ENCODE measurements at regions not wholly inside any gene's neighbourhood (a gene's known extent, or its start where the extent isn't known, plus 50 kb on each side); places are given as distances from the start of the nearest gene placed in this dataset.

DNA sequence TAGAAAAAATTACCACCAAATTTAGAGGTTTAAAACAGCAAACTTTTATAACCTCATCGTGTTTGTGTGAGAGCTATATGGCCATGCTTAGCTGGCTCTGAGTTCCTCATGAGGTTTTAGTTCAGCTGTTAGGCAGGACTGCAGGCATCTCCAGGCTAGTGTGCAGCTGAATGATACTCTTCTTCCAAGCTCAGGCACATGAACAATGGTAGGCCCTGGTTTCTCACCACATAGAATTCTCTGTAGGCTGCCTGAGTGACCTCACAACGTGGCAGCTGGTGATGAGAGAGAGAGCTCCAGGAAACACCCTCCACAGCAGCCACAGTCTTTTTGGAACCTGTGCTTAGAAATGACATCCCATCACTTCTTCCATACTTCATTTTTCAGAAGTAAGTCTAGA, 540.6 kb upstream of the MIR17HG start:
- H2BK5ac ChIP-seq (ENCODE audit: low read depth, low read length, poor library complexity, severe bottlenecking): no peak overlapping the region
- H3K9me1 ChIP-seq (ENCODE audit: insufficient read depth, low read length): no peaks in the 10 kb centered on the region
- no peaks in the 10 kb centered on the region for H3K36me3 ChIP-seq (ENCODE audit: control insufficient read depth, insufficient read depth, low read length)
- H3K4me2 ChIP-seq (ENCODE audit: low read depth, low read length): no peak overlapping the region
- intact Hi-C loops (cut with micrococcal nuclease) (no loop called here), in situ Hi-C loops (cut with MboI; ENCODE audit: low sequenced_read_pairs) (no loop called here), dilution Hi-C loops (cut with HindIII; ENCODE audit: low sequenced_read_pairs, unreplicated experiment) (no loop called here)
- no peak overlapping the region for H4K8ac ChIP-seq (ENCODE audit: low read depth in 2 of 2, low read length in 2 of 2)
- ATAC-seq (ENCODE audit: low read depth) (no peak), DNase-seq (no peak)
- H2AK5ac ChIP-seq (ENCODE audit: low read depth, low read length): no peak overlapping the region
- H4K5ac ChIP-seq (ENCODE audit: low read depth, low read length): no peak overlapping the region
- no peak overlapping the region for H3K4ac ChIP-seq (ENCODE audit: low read depth, low read length)
- no peak overlapping the region for H3K9ac ChIP-seq (ENCODE audit: low read depth, low read length)
- no peaks in the 10 kb centered on the region for H4K20me1 ChIP-seq (ENCODE audit: insufficient read depth, low read length)
- no peaks in the 10 kb centered on the region for H3K27me3 ChIP-seq (ENCODE audit: control insufficient read depth, insufficient read depth, low read length)
- 0 out of 2 replicates have a peak, but pooled peaks cover 2% of the 10 kb centered on the region for H3K9me3 ChIP-seq (ENCODE audit: control insufficient read depth, insufficient read depth, low read length)
- H3K14ac ChIP-seq (replicated peaks; ENCODE audit: low read depth, low read length): no peak overlapping the region
- ChIA-PET POLR2A (ENCODE audit: unreplicated experiment) (no interaction called here), CTCF (no interaction called here)
- WGBS, 2 experiments (ENCODE audit: extremely low coverage in 2 of 2, insufficient read length in 1 of 2): no CpG with 5 or more reads among the region's 2 CpGs
- H2BK15ac ChIP-seq (ENCODE audit: low read depth, low read length): no peak overlapping the region
- no peaks in the 10 kb centered on the region for H3K79me1 ChIP-seq (ENCODE audit: low read depth in 1 of 2, low read length in 2 of 2)
- TF ChIP-seq MXI1 (IDR thresholded peaks at IDR 0.05; ENCODE audit: borderline replicate concordance, low read depth, low read length): no peak
- TF ChIP-seq, protein P1, sequence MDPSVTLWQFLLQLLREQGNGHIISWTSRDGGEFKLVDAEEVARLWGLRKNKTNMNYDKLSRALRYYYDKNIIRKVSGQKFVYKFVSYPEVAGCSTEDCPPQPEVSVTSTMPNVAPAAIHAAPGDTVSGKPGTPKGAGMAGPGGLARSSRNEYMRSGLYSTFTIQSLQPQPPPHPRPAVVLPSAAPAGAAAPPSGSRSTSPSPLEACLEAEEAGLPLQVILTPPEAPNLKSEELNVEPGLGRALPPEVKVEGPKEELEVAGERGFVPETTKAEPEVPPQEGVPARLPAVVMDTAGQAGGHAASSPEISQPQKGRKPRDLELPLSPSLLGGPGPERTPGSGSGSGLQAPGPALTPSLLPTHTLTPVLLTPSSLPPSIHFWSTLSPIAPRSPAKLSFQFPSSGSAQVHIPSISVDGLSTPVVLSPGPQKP (IDR thresholded peaks at IDR 0.05; ENCODE audit: borderline replicate concordance, low read depth, low read length): no peak
- TF ChIP-seq FOS (IDR thresholded peaks at IDR 0.05; ENCODE audit: low read depth, low read length): no peak
- TF ChIP-seq CEBPB (IDR thresholded peaks at IDR 0.05; ENCODE audit: low read depth, low read length): no peak
- TF ChIP-seq MAFK (IDR thresholded peaks at IDR 0.05; ENCODE audit: low read depth, low read length): no peak
- no peak for TF ChIP-seq RCOR1 (IDR thresholded peaks at IDR 0.05; ENCODE audit: insufficient replicate concordance, low read length)
- TF ChIP-seq RAD21 (IDR thresholded peaks at IDR 0.05; ENCODE audit: low read length): no peak
- no peak for TF ChIP-seq BHLHE40 (IDR thresholded peaks at IDR 0.05; ENCODE audit: low read depth, low read length)
- TF ChIP-seq CHD1 (IDR thresholded peaks at IDR 0.05; ENCODE audit: low read depth, low read length): no peak
- no peak for TF ChIP-seq SMC3 (IDR thresholded peaks at IDR 0.05; ENCODE audit: low read depth, low read length)
- no peak for TF ChIP-seq CTCF (conservative IDR thresholded peaks at IDR 0.05; ENCODE audit: low read depth, low read length)
- TF ChIP-seq NFE2L2 (IDR thresholded peaks at IDR 0.05; ENCODE audit: low read depth, low read length): no peak
- TF ChIP-seq POLR2A (IDR thresholded peaks at IDR 0.05; ENCODE audit: low read depth, low read length): no peak
- TF ChIP-seq RFX5 (IDR thresholded peaks at IDR 0.05; ENCODE audit: low read depth, low read length): no peak
- TF ChIP-seq MAZ (IDR thresholded peaks at IDR 0.05; ENCODE audit: borderline replicate concordance, low read depth, low read length): no peak
- TF ChIP-seq, protein P2, sequence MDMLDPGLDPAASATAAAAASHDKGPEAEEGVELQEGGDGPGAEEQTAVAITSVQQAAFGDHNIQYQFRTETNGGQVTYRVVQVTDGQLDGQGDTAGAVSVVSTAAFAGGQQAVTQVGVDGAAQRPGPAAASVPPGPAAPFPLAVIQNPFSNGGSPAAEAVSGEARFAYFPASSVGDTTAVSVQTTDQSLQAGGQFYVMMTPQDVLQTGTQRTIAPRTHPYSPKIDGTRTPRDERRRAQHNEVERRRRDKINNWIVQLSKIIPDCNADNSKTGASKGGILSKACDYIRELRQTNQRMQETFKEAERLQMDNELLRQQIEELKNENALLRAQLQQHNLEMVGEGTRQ (IDR thresholded peaks at IDR 0.05; ENCODE audit: low read depth, low read length): no peak
- no peak overlapping the region for H3K18ac ChIP-seq (ENCODE audit: low read depth, low read length)
- H2BK20ac ChIP-seq (ENCODE audit: low read depth, low read length): no peak overlapping the region
- no peak overlapping the region for H3K56ac ChIP-seq (ENCODE audit: extremely low read depth, insufficient read depth, low read length)
- BruUV-seq (replicated peaks): no TSS peak
- H2AFZ ChIP-seq (replicated peaks; ENCODE audit: low read length, poor library complexity): no peak overlapping the region
- no peak overlapping the region for H3K27ac ChIP-seq (ENCODE audit: insufficient read depth, low read length)
- no peaks in the 10 kb centered on the region for H3K4me1 ChIP-seq (ENCODE audit: control insufficient read depth, insufficient read depth, low read length)
- no peak overlapping the region for H3K23ac ChIP-seq (ENCODE audit: low read depth, low read length)
- H2BK120ac ChIP-seq (ENCODE audit: low read depth, low read length): no peak overlapping the region
- H3K4me3 ChIP-seq (ENCODE audit: insufficient read depth, low read depth, low read length): no peak overlapping the region
- H2AK9ac ChIP-seq (replicated peaks; ENCODE audit: low read depth, low read length, poor library complexity): no peak overlapping the region
- H4K91ac ChIP-seq (ENCODE audit: insufficient read depth, low read depth, low read length): no peak overlapping the region

Measured in IMR-90 (cell line).